A549 (cell line): ENCODE measurements at regions not wholly inside any gene's neighbourhood (a gene's known extent, or its start where the extent isn't known, plus 50 kb on each side); places are given as distances from the start of the nearest gene placed in this dataset.

ENCODE experiments used
- POLR2A ChIP-seq: IDR thresholded peaks from 2 replicates; pipeline ENCODE4 v1.6.1; 2012; ENCODE audit warnings: mild to moderate bottlenecking, low read length
- TF ChIP-seq, protein P1 (sequence below): fragments of 250-450 bp; sonication (Bioruptor Pico); IDR thresholded peaks from 2 replicates; pipeline ENCODE4 v1.5.0; 2021; ENCODE audit warnings: mild to moderate bottlenecking, moderate library complexity, borderline replicate concordance

DNA sequence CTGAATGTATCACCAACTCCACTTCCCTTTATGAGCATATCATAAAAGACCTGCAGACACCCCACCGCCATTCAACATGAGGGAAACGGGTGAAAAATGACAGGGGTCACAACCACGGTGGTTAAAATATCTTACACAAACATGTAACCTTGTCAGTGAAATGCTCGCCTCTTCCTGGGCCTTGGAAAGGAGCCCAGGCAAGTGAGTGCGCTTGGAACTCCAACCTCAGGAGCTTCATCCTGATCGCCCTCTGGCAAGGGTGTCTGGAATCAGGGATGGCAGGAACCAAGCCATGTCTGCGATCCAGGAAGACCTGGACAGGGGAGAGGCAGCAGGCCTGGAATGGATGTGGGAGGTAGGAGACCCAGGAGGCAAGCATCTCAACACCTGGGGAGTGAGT lies 282.7 kb downstream of the GAS1 start:
- TF ChIP-seq, protein P1, sequence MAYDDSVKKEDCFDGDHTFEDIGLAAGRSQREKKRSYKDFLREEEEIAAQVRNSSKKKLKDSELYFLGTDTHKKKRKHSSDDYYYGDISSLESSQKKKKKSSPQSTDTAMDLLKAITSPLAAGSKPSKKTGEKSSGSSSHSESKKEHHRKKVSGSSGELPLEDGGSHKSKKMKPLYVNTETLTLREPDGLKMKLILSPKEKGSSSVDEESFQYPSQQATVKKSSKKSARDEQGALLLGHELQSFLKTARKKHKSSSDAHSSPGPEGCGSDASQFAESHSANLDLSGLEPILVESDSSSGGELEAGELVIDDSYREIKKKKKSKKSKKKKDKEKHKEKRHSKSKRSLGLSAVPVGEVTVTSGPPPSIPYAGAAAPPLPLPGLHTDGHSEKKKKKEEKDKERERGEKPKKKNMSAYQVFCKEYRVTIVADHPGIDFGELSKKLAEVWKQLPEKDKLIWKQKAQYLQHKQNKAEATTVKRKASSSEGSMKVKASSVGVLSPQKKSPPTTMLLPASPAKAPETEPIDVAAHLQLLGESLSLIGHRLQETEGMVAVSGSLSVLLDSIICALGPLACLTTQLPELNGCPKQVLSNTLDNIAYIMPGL (CRISPR knock-in tag), result no peak
- no peak for TF ChIP-seq POLR2A
